Endothelial cell of umbilical vein (primary cell): ENCODE measurements at regions not wholly inside any gene's neighbourhood (a gene's known extent, or its start where the extent isn't known, plus 50 kb on each side); places are given as distances from the start of the nearest gene placed in this dataset.
"Not testable (repeated sequence)": the region's sequence is repeated elsewhere in the genome, so short reads cannot be mapped to it uniquely, and the experiment has no call there.

Source experiments
- BruUV-seq: library from RNA; stranded (reverse); fragments of 400-500 nt; replicated peaks from 2 replicates; lab custom pipeline; 2021; lab: Mats Ljungman, UMichigan
- CTCF ChIA-PET: fragments of 300-600, 350-600 bp; sonication (Branson Sonifier 250); formaldehyde crosslinking; loops from one replicate; lab custom pipeline; 2021; ENCODE audit warnings: antibody characterized with exemption, inconsistent platforms; lab: Charles Lee
- POLR2A ChIA-PET: fragments of 300-600, 350-600 bp; sonication (Branson Sonifier 250); formaldehyde crosslinking; loops from one replicate; lab custom pipeline; 2021; ENCODE audit warnings: antibody characterized with exemption, inconsistent platforms; lab: Charles Lee
- DNase-seq: peaks from one replicate; pipeline ENCODE4 v3.0.0-alpha.2; 2011; ENCODE audit warnings: low read depth, low spot score
- FAIRE-seq: peaks from 2 replicates; lab custom pipeline; 2011; peaks lifted over from hg19 to GRCh38; lab: Jason Lieb, UNC
- H2AFZ ChIP-seq: 2 replicates; pipeline ENCODE4 v1.6.0; 2012; ENCODE audit warnings: low read depth, low read length, control low read depth, inconsistent platforms
- H3K27ac ChIP-seq: 2 replicates; pipeline ENCODE4 v1.5.1; 2011; ENCODE audit warnings: low read depth, mild to moderate bottlenecking, control low read depth, low read length, moderate library complexity; ENCODE audit not compliant: insufficient read depth
- H3K27me3 ChIP-seq, 2 experiments: 2 replicates each; pipeline versions ENCODE4 v1.6.0 to v1.6.1; 2011; ENCODE audit warnings: low read length in 2 of 2, mixed read lengths in 1 of 2; ENCODE audit not compliant: control insufficient read depth in 2 of 2, insufficient read depth in 2 of 2
- H3K36me3 ChIP-seq, 2 experiments: 2 replicates in 1 of 2; 3 replicates in 1 of 2; pipeline ENCODE4 v1.5.1; 2011; ENCODE audit warnings: low read length in 2 of 2, mild to moderate bottlenecking in 1 of 2, moderate library complexity in 1 of 2; ENCODE audit not compliant: control insufficient read depth in 2 of 2, insufficient read depth in 2 of 2; ENCODE audit errors: extremely low read depth in 1 of 2
- H3K4me1 ChIP-seq: 3 replicates; pipeline ENCODE4 v1.5.1; 2011; ENCODE audit warnings: mild to moderate bottlenecking, low read length; ENCODE audit not compliant: control insufficient read depth, insufficient read depth; ENCODE audit errors: extremely low read depth
- H3K4me2 ChIP-seq: 2 replicates; pipeline ENCODE4 v1.6.1; 2011; ENCODE audit warnings: low read length, control low read depth, mixed read lengths; ENCODE audit not compliant: insufficient read depth
- H3K4me3 ChIP-seq, 3 experiments: fragments of 200-600 bp in 1 of 3; sonication (generic), shearing (Covaris generic) in 1 of 3; replicated peaks in 1 of 3; 2 replicates each; pipeline ENCODE4 v1.5.1; 2011 to 2016; ENCODE audit warnings: control low read depth in 3 of 3, low read length in 3 of 3, mild to moderate bottlenecking in 2 of 3, inconsistent platforms in 1 of 3, low read depth in 1 of 3, moderate library complexity in 1 of 3; ENCODE audit not compliant: insufficient read depth in 1 of 3
- H3K79me2 ChIP-seq: 2 replicates; pipeline ENCODE4 v1.6.0; 2012; ENCODE audit warnings: low read length, inconsistent platforms; ENCODE audit not compliant: control insufficient read depth, insufficient read depth
- H3K9ac ChIP-seq: replicated peaks from 2 replicates; pipeline ENCODE3; 2011; ENCODE audit warnings: low read length, control low read depth; ENCODE audit not compliant: insufficient read depth; ENCODE audit errors: extremely low read depth
- H3K9me1 ChIP-seq: replicated peaks from 3 replicates; pipeline ENCODE4 v1.6.0; 2011; ENCODE audit warnings: mild to moderate bottlenecking, low read length; ENCODE audit not compliant: control insufficient read depth, insufficient read depth; ENCODE audit errors: extremely low read depth
- H3K9me3 ChIP-seq: replicated peaks from 2 replicates; pipeline ENCODE4 v1.5.1; 2012; ENCODE audit warnings: low read length, inconsistent platforms; ENCODE audit not compliant: control insufficient read depth, insufficient read depth
- H4K20me1 ChIP-seq: replicated peaks from 2 replicates; pipeline ENCODE3; 2011; ENCODE audit warnings: mild to moderate bottlenecking, low read length; ENCODE audit not compliant: control insufficient read depth, insufficient read depth; ENCODE audit errors: extremely low read depth
- EZH2 ChIP-seq: IDR thresholded peaks from 2 replicates; pipeline ENCODE4 v1.6.1; 2012; ENCODE audit warnings: borderline replicate concordance, low read depth, mild to moderate bottlenecking, moderate library complexity, low read length, inconsistent platforms; ENCODE audit not compliant: severe bottlenecking
- FOS ChIP-seq: IDR thresholded peaks from 2 replicates; pipeline ENCODE4 v1.6.1; 2011; ENCODE audit warnings: mild to moderate bottlenecking, low read length, moderate library complexity, borderline replicate concordance; ENCODE audit not compliant: insufficient read depth
- GATA2 ChIP-seq: IDR thresholded peaks from 2 replicates; pipeline ENCODE4 v1.7.0; 2011; ENCODE audit warnings: low read depth, mild to moderate bottlenecking, moderate library complexity, mixed read lengths, low read length; ENCODE audit not compliant: insufficient read length, insufficient read depth
- JUN ChIP-seq: IDR thresholded peaks from 2 replicates; pipeline ENCODE4 v1.6.1; 2011; ENCODE audit warnings: borderline replicate concordance, low read depth; ENCODE audit not compliant: insufficient read length, insufficient read depth
- MAX ChIP-seq: IDR thresholded peaks from 2 replicates; pipeline ENCODE4 v1.6.1; 2011; ENCODE audit not compliant: insufficient read depth, insufficient read length
- MYC ChIP-seq: IDR thresholded peaks from one replicate; pipeline ENCODE4 v1.6.1; 2011; ENCODE audit warnings: mild to moderate bottlenecking, low read depth, low read length
- POLR2A ChIP-seq: IDR thresholded peaks from 2 replicates; pipeline ENCODE4 v1.6.1; 2012; ENCODE audit warnings: low read depth, mild to moderate bottlenecking, control low read depth, low read length
- POLR2AphosphoS5 ChIP-seq: IDR thresholded peaks from 2 replicates; pipeline ENCODE4 v1.6.1; 2012; ENCODE audit warnings: low read depth, mild to moderate bottlenecking, control low read depth, low read length, moderate library complexity; ENCODE audit not compliant: insufficient read depth
- dilution Hi-C: fragments of 300-500 bp; cut with MboI; formaldehyde crosslinking; loops from one replicate; pipeline ENCODE4 v1.15.0; 2019; ENCODE audit warnings: low sequenced_read_pairs; ENCODE audit not compliant: extremely low pct_ligation_motif_present
- intact Hi-C: fragments of 100-400 bp; cut with micrococcal nuclease; formaldehyde crosslinking; loops from one replicate; pipeline ENCODE4 v1.10.0; 2022
- TF ChIP-seq, protein P1 (sequence below), 2 donors: IDR thresholded peaks; 1 replicate in 1 of 2; 2 replicates in 1 of 2; pipeline ENCODE4 v1.5.1; 2011; ENCODE audit warnings: low read length in 2 of 2, mild to moderate bottlenecking in 2 of 2, moderate library complexity in 2 of 2, control low read depth in 1 of 2, inconsistent platforms in 1 of 2, low read depth in 1 of 2; ENCODE audit not compliant: insufficient read depth in 1 of 2; ENCODE audit errors: extremely low read depth in 1 of 2

DNA sequence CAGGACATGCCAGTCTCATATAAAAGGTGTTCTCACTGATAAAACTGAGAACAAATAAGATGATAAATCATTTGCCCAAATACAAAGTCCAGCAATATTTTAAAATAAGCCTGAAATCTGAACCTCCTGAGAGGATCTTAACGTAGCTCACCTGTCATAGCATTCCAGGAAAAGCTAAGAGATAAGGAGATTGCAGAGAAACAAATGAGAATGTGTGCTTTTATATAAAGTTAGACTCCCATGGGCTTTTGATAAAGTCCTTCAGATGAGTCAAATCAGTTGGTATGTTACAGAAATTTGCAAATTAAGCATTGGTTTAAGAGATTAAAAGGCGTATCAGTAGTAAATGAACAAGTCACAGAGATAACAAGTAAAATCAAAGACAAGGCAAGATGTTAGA, 452.9 kb upstream of the CHAC2 start:
- no peak overlapping the region for H3K27ac ChIP-seq
- TF ChIP-seq GATA2 (no peak), JUN (no peak), POLR2A (no peak), MAX (no peak), EZH2 (no peak), MYC (no peak), POLR2AphosphoS5 (no peak), FOS (no peak)
- TF ChIP-seq, protein P1, sequence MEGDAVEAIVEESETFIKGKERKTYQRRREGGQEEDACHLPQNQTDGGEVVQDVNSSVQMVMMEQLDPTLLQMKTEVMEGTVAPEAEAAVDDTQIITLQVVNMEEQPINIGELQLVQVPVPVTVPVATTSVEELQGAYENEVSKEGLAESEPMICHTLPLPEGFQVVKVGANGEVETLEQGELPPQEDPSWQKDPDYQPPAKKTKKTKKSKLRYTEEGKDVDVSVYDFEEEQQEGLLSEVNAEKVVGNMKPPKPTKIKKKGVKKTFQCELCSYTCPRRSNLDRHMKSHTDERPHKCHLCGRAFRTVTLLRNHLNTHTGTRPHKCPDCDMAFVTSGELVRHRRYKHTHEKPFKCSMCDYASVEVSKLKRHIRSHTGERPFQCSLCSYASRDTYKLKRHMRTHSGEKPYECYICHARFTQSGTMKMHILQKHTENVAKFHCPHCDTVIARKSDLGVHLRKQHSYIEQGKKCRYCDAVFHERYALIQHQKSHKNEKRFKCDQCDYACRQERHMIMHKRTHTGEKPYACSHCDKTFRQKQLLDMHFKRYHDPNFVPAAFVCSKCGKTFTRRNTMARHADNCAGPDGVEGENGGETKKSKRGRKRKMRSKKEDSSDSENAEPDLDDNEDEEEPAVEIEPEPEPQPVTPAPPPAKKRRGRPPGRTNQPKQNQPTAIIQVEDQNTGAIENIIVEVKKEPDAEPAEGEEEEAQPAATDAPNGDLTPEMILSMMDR (IDR thresholded peaks at IDR 0.05; ENCODE audit: extremely low read depth in 1 of 2, insufficient read depth in 1 of 2, low read depth in 1 of 2, low read length in 2 of 2), result no peak
- H3K9me1 ChIP-seq, result no peaks in the 10 kb centered on the region
- intact Hi-C loops, result no loop called here
- DNase-seq (no peak), FAIRE-seq (no peak)
- H3K9me3 ChIP-seq, result no peaks in the 10 kb centered on the region
- no peak overlapping the region for H3K9ac ChIP-seq
- ChIA-PET POLR2A (no interaction called here), CTCF (no interaction called here)
- H3K36me3 ChIP-seq, result no peaks in the 10 kb centered on the region
- BruUV-seq, result no TSS peak
- H3K27me3 ChIP-seq, result no peaks in the 10 kb centered on the region
- H4K20me1 ChIP-seq, result no peaks in the 10 kb centered on the region
- no peak overlapping the region for H3K4me3 ChIP-seq
- H2AFZ ChIP-seq, result no peak overlapping the region
- no peaks in the 10 kb centered on the region for H3K79me2 ChIP-seq
- dilution Hi-C loops, result no loop called here
- H3K4me2 ChIP-seq, result no peak overlapping the region
- H3K4me1 ChIP-seq, result no peaks in the 10 kb centered on the region

DNA sequence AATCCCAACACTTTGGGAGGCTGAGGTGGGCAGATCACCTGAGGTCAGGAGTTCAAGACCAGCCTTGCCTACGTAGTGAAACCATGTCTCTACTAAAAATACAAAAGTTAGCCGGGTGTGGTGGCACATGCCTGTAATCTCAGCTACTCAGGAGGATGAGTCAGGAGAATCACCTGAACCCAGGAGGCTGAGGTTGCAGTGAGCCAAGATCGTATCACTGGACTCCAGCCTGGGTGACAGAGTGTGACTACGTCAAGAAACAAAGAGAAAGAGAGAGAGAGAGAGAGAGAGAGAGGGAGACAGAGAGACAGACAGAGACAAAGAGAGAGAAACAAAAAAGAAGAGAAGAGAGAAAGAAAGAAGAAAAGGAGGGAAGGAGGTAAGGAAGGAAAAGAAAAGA, 454.0 kb upstream of the CHAC2 start:
- DNase-seq, H3K9ac ChIP-seq, H3K36me3 ChIP-seq, POLR2A ChIA-PET, intact Hi-C loops, CTCF ChIA-PET, H3K79me2 ChIP-seq, H3K27ac ChIP-seq, H3K4me2 ChIP-seq, dilution Hi-C loops, H2AFZ ChIP-seq, H3K27me3 ChIP-seq, BruUV-seq, H3K9me1 ChIP-seq, H4K20me1 ChIP-seq, H3K9me3 ChIP-seq, H3K4me1 ChIP-seq, FAIRE-seq, H3K4me3 ChIP-seq: not testable (repeated sequence)
